ENCODE measurements at regions not wholly inside any gene's neighbourhood (a gene's known extent, or its start where the extent isn't known, plus 50 kb on each side); places are given as distances from the start of the nearest gene placed in this dataset.

DNA sequence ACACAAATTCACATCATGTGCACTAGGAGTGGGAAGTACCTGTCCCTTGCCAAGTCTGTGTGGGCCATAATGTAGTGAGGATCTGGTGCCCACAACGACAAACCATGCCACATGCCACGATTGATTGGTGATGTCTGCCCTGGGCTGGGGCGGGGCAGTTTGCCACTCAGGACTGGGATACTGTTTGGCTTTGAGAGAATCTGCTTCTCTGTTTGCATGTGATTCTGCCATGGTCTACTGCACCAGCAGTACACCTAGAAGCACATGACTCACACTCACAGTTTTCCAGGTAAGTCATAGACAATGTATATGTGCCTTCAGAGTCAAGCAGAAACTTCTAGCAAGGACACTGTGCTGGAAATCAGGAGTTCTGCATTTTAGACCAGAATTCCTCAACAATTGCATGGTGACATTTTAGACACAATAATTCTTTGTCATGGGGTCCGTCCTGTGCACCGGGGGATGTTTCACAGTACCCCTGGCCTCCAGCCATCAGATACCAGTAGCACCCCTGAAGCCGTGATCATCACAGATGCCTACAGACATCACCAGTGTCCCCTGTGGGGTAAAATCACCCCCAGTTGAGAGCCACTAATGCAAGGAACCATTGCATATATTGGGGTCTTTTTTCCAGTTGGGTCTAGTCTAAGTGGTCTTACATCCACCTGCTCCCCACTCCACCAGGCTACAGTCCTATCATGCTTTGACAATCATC is 278.3 kb downstream of the EIPR1 start:
- no peak for DNase-seq

DNA sequence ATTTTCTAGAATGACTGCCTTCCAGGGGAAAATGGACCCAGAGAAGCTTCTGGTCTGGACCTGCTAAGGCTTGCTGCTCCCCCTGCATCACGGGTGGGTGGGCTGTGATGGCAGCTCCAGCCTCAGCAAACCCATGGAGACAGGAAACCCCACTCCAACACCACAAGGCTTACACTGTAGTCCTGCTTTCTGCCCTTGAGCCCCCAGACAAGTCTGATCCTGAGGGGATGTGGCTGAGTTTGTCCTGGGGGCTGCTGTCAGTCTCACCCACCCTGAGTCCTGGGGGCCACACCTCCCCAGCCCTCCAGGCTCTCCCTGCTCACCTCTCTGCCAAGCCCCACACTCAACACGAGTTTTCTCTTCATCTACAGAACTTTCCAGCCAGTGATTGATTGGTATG is 279.4 kb downstream of the EIPR1 start:
- no peak for DNase-seq

DNA sequence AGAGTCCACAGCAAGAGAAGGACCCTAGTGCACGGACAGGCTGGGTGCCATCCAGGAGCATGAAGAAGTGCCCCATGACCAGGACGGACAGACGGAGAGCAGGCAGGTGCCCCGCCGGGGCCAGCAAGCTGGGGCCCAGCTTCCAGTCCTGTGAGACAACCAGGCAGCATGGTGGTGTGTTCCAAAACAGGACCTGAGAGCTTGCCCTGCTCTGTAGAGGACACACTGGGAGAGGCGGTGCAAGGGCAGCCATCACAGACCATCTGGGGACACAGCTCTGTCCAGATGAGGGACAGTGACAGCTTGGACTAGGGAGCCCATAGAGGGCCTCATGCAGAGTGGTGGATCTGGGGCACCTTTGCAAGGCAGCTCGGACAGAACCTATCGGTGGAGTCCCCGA is 279.8 kb downstream of the EIPR1 start:
- DNase-seq: no peak

DNA sequence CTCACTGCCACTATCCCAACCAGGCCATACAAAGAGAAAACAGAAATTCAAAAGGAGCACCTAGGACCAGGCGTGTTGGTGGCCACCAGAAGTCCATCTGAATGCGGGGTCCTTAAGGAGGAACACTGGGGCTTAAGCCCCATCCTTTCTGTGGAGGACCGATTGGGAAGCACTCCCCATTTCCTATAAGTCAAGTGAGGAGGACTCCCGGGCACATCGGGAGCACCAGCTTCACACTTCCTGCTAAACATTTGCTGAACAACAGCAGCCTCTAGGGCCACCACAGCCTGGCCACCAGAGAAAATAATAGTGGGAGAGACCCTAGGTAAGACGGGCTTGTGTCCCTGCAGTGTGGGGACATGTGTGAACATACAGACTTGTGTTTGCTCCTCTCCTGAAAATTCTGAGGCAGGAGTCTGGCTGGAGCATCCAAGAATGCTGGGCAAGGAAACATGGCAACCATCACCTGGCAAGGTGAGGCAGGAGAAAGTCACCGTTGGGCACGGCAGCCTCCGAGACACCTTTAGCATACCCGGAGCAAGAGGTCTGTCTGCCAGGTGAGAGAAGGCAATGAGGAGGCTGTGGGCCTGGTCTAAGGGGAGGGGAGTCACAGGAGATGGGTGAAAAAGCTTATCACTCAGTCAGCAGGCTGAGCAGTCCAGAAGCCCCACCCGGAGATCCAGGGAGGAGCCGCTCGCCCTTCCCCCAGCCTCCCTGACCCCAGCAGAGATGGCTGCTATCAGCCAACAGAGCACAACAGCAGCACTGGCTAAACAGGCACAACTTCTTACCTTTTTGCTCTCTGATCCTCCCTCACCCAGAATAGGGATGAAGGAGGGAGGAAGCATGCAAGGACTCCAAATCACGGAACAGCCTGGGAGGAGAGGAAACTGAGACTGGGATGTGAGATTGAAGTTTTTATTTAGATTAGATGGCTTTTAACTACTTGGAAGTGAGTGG is 282.3 kb downstream of the EIPR1 start:
- no peak for DNase-seq

DNA sequence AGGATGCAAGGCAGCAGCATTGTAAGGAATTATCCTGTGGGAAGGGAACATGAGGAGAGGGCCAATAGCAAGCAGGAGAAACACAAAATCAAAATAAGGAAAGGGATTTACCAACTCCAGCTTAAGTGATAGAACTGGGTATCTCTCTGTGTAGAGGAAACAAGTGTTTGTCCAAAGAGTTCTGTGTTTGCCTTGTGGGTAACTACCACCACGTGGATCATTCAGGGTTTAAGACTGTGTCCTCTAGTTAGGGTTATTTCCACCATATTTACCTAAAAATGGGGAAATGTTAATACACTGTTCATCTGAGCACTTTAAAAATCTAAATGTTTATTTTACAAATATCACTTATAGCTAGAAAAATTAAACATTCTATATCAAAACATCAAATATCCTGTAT is 283.3 kb downstream of the EIPR1 start:
- DNase-seq: no peak

DNA sequence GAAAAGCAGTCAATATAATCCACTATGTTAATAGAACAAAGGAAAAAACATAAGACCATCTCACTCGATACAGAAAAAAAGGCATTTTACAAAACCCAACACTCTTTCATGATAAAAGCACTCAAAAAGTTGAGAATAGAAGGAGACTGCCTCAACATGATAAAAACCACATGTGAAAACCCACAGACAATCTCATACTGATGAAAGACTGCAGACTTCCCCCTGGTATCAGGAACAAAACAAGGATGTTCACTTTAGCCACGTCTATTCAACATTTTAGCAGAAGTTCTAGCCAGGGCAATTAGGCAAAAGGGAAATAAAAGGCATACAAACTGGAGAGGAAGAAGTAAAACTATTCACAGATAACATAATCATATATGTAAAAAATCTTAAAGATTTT is 285.9 kb downstream of the EIPR1 start:
- DNase-seq: no peak

DNA sequence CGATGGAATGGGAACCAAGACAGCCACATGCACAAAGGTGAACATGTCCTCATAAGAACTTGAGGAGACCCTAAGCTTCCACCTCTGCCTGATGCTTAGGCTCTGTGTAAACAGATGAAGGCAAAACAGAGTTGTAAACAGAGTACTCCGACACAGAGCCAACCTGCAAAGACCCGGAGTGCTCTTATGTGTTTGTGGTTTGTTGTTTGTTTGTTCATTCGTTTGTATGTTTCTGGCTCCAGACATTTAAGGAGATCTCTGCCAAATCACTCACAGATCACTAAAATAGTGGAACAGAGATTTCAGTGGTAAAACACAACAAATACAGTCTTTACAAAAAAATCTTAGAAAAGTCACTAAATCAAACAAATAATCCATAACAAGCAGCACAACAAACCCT is 294.9 kb downstream of the EIPR1 start:
- DNase-seq: no peak

DNA sequence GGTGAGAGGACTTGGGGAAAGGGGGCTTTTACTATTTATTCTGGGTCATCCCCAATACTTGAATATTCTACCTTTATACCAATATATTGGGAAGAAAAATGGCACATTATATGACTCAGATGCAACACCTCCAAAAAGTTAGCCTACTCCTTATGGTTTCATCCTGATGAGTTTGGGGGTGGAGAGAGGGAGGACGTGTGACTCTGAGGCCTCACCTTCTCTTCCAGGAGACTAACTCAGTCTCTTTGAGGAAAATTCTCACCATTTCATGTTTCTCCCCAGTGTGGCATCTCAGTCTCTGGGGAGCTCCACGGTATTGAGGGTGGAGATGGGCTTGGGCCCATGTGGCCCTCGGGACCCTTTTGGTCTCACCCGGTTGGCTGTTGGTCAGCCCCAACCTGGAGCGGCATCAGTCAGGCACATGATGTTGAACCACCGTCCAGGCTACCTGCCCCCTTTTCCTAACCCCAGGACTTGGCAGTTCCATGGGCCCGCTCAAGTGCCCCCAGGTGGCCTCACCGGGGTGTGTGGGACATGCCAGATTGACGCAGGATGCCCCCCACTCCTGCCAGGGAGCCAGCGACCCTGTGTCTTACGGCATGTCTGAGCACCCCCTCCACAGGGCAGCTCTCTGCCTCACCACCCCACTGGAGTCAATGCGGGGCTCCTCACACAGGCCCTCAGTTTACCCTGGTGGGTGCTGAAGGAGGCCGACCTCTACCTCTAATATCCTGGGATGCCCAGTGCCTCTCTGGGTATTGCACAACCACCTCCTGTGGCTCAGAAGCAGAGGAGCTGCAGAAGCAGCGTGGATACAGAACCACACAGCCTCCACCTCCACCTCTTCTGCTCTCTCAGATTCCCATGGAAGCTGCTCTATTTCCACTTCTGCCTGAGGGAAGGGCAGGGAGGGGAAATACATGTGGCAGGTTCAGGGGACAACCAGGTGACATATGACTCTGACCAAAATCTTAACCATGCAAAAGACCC is 297.4 kb downstream of the EIPR1 start:
- no peak for DNase-seq

DNA sequence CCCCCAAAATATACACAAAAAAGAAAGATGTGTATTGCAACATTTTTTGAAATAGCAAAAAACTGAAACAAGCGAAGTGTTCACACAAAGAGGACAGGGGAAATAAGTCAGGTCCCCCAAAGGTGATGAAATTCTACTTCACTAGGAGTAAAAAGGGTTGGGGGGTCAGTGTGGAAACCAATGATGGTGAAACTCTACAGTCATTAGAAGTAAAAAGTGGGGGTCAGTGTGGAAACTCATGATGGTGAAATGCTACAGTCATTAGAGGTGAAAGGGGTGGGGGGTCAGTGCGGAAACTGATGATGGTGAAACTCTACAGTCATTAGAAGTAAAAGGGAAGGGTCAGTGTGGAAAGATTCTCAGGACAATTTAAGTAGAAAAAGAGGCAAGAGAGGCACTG is 298.2 kb downstream of the EIPR1 start:
- no peak for DNase-seq

DNA sequence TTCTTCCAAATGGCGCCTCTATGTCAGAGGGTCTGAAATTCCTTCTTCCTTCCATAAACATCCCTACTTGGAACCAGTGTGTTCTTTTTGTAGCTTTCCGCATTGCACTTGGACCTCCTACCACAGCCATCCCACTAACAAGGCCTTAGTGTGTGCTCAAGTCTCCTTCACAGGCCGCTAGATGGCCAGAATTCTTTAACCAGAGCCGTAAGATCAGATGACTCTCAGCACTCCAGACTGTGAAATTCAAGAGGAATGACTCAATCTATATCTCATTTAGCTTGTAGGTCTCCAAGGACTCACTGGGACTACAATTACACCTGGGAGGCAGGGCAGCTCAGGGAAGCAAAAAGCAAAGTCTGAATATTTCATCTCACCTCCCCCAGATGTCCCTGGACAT is 298.9 kb downstream of the EIPR1 start:
- DNase-seq: no peak

DNA sequence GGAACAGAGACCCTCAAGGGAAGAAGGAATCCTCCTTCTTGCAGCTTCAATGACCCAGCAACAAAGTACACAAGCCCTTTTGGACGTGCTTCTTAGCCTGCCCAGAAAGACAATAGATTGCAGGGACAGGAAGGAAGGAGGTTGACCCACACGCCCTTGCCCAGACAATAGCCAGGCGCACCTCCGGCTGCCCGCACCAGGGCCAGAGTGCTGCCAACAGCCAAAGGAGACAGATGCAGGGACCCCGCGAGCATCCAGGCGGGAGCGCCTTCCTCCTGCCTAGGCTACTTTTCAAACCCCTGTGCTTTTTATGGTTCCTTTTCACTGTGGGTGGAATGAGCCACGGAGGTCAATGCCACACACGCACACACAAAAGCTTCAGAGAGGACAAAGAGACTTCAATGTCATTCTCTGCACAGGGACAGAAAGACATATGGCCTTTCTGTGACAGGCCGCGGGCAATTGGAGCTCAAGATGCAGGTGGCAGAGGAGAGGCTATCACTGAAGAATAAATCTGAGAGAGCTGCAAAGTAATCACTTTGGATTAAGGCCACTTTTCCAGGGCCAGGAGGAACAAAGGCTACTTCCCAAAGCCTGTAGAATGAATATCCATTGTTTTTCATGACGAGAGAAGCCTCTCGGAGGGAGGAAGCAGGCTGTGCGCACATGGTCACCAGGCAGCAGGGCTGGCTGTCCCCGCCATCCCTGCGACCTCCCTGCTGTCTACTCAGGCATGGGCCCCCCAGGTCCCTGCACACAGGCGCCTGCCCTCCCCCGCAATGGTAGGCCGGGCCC is 300.6 kb downstream of the EIPR1 start:
- no peak for DNase-seq

DNA sequence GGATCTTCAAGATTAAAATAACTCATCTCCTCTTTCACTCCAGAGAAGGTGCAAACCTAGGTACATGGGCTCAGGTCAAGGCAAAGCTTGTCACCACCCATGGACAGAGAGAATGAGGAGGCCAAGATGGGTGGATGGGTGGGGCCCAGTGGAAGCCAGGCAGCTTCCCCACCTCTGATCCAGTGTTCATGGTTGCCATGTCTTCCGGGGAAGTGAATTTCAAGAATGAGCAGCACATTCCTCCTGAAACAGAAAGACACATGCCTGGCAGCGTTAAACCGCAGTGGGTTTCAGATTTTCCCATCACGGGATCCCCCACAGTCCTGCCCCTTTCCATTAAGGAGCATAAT is 301.7 kb downstream of the EIPR1 start:
- no peak for DNase-seq

DNA sequence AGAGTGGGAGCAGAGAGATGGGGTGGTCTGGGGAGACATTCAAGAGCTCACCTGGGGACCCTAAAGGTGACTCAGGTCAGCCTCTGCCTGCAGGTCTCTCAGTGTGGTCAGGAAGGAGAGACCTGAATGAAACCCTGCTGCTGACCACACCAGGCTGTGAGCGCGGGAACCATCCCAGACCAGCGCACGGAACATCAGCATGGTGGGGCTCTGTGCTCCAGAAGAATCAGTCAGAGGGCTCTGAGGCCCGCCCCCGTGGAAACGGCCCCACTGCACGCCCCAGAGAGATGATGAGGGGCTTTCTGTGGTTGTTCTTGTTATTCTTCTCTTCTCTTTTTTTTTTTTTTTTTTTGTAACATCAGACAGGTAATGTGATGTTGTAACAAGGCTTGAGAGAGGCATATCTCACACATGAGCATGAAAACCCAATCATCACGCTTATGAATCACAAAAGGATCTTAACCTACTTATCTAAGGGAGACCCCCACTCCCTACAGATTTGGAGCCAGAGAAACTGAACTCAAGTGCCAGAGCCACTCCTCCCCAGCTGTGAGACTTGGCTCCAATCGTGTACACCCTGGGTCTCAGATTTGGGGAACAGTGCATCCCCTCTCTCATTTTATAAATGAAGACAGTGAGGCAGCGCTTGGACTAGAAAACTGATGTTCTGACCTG is 302.2 kb downstream of the EIPR1 start:
- no peak for DNase-seq

DNA sequence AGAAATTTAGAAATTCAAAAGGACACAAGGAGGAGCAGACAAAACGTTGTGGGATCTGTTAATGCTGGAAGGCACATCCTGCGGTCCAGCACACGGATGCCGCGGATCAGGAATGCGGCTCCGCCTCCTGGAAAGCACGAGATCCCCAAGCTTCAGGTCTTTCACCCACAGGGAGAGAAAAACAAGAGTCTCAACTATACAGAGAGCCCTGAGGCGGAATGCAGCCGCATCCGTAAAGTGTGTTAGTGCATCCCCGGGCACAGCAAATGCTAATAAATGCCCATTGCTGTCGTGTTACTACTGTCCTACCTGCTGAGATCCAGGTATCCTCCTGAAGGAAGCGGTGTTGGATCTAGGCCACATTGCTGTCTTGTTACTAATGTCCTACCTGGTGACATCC is 303.9 kb downstream of the EIPR1 start:
- DNase-seq: no peak

DNA sequence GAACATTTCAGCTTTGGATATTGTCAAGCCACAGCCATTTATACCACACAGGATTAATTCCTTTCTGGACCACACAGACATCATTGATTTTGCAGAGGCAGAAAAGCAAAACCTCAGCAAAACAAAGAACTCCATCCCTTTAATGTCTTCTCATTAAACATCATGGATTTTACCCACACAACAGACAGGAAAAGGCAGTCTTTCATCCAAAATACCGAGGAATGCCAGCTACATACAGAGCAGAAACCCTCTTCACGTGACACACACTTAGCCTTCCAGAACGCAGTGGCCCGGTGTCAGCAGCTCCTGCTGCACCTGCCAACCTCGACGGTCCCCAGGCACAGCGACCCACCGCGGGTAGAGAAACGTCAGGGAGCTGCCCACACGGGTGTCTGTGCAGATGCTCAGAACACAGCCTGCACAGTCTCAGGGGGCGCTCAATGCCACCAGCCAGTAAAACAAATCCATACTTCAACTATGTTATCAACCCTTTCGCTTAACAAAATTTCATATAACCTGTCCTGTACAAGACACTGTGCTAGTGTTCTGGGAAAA is 304.5 kb downstream of the EIPR1 start:
- DNase-seq: no peak

DNA sequence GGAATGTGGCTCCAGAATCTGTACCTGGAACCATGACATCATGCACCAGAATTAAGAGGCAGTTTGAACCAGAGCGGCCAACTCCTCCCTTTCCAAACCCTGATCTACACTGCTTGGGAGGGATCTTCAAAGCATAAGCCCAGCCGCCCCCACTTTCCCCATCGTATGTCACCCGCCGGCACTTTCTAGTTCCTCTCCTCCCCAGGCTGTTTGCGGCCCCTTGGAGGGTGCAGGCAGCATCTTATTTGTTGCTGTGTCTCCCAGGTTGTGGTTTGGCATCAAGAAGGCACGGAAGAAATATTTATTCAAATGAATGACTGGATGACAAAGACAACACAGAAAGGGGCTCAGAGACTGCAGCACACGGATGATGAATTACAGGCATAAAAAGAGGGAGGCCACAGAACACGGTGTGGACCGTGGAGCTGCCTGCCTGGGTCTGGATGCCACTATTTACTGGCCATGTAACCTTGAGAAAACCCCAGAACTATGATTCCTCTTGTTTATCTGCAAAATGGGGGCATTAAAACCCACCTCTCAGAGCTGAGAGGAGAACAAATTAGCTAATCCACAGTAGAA is 305.8 kb downstream of the EIPR1 start:
- no peak for DNase-seq

DNA sequence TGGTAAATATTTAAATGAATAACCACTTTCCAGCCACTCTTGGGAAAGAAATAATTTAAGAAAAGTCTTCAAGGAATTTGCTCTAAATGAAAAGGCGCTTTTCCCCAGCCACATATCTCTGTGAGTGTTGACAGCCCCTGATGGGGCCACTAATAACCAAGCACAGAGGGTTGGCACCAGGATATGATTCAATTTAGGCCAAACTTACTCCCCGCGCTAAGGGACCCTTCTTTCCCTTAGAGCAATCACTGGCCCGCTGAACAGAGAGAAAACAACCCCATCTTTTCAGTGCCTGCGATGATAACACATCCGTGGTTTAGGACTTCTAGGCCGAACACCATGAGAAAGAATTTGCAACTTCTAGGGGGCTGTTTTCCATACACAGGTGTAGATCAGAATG is 310.8 kb downstream of the EIPR1 start:
- no peak for DNase-seq

DNA sequence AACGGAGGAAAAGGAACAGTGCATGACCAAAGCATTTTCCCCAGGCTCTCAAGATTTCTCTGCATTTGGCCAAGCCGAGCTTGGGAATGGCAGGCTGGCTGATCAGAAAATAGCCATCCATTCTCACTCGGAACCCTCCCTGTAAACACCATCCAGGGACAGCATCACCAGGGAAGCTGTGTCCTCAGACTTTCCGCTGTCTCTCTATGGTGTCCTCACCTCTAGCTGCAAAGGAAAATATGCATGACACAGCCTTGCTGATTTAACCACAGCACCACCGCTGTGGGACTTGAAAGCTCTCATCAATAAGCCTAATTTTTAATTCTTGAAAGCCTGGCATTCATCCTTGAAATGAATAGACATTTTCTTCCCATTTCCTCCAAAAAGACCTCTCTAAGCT is 311.7 kb downstream of the EIPR1 start:
- no peak for DNase-seq

DNA sequence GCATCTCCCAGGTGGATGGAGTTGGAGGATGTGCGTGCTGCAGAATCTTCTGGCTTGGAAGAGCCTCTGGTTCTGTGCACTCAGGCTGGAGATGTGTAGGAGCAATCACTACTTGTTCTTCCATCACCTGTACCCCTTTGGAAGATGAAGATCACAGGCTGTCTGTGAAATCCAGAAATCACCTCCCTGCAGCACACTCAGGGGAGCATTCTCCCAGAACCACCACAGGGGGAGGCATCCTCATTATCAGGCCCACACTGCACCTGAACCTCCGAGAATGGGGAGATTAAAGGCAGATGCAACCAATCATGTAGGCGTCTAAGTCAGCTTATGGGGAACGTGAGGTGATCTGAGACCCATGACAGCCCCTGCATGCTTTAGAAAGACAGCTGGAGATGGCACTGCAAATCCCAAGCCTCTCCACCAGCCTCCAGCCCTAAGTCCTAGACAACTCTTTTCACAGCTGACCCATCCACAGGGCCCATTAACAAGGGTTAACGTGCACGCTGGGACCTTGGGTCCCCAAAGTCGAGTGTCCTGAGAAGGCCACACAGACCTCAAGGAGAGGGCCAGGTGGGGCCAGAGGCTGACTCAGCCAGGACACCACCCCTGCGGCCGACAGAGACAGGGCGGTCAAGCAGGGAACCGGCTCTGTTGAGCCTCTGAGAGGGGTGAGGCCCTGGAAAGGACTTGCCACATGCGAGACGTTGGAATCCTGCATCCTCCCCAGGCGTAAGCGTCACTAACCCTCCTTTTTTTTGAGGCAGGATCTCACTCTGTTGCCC is 314.9 kb downstream of the EIPR1 start:
- no peak for DNase-seq

DNA sequence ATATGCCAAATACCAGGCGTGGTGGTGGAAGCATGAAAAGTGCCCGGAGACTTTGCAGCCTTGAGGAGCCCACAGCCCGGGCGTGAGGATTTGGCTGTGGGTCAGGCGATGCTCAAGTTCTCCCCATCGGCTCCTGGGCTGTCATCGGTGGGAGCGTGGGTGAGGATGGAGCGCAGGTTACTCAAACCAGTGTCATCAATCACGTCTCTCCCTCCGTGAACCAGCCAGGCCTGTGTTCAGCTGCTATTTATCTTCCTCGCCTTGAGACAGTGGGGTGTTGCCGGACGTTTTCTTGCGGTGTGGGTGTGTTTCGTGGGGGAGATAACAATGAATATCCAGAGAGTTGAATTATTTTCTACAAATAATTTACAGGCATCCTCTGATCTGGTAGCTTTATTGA is 317.6 kb downstream of the EIPR1 start:
- no peak for DNase-seq

All from CD4-positive, alpha-beta T cell treated with Interferon gamma for 1 hour (primary cell).